Liver (tissue), 8 donors: ENCODE measurements at regions not wholly inside any gene's neighbourhood (a gene's known extent, or its start where the extent isn't known, plus 50 kb on each side); places are given as distances from the start of the nearest gene placed in this dataset.

Source experiments
- DNase-seq: peaks from one replicate; pipeline ENCODE4 v3.0.0-alpha.2; 2017; ENCODE audit warnings: low spot score
- H3K27ac ChIP-seq, 2 donors: one replicate each; pipeline ENCODE4 v1.7.0; 2013; ENCODE audit warnings: inconsistent platforms in 2 of 2, low read length in 2 of 2, control low read depth in 1 of 2, low read depth in 1 of 2, mild to moderate bottlenecking in 1 of 2
- H3K27me3 ChIP-seq, 4 donors: one replicate each; pipeline versions ENCODE4 v1.6.1 to v1.7.0; 2013; ENCODE audit warnings: low read length in 3 of 4, inconsistent platforms in 1 of 4, mild to moderate bottlenecking in 1 of 4, moderate library complexity in 1 of 4; ENCODE audit not compliant: control insufficient read depth in 4 of 4, insufficient read depth in 4 of 4
- H3K36me3 ChIP-seq, 4 donors: one replicate each; pipeline versions ENCODE4 v1.6.1 to v1.7.0; 2013; ENCODE audit warnings: low read length in 3 of 4, mild to moderate bottlenecking in 3 of 4, low read depth in 1 of 4, moderate library complexity in 1 of 4; ENCODE audit not compliant: control insufficient read depth in 4 of 4, insufficient read depth in 3 of 4
- H3K4me1 ChIP-seq, 4 donors: one replicate each; pipeline versions ENCODE4 v1.6.1 to v1.7.0; 2013; ENCODE audit warnings: low read length in 3 of 4, mild to moderate bottlenecking in 3 of 4, moderate library complexity in 1 of 4; ENCODE audit not compliant: control insufficient read depth in 4 of 4, insufficient read depth in 4 of 4
- H3K4me3 ChIP-seq, 3 donors: one replicate each; pipeline versions ENCODE4 v1.6.1 to v1.7.0; 2013; ENCODE audit warnings: low read length in 3 of 3, control low read depth in 1 of 3, low read depth in 1 of 3, mild to moderate bottlenecking in 1 of 3
- H3K9ac ChIP-seq, 2 donors: one replicate each; pipeline ENCODE4 v1.7.0; 2013; ENCODE audit warnings: low read length in 2 of 2, mild to moderate bottlenecking in 2 of 2, moderate library complexity in 2 of 2, control low read depth in 1 of 2, low read depth in 1 of 2
- H3K9me3 ChIP-seq, 4 donors: one replicate each; pipeline versions ENCODE4 v1.6.1 to v1.7.0; 2013; ENCODE audit warnings: low read length in 3 of 4; ENCODE audit not compliant: control insufficient read depth in 4 of 4
- EGR1 ChIP-seq, 2 donors: IDR thresholded peaks; 2 replicates each; pipeline ENCODE4 v1.6.1; 2016 to 2018; ENCODE audit warnings: antibody characterized with exemption in 2 of 2, low read depth in 2 of 2
- HNF4A ChIP-seq, 2 donors: conservative IDR thresholded peaks; 2 replicates each; pipeline ENCODE4 v1.6.1; 2016; ENCODE audit warnings: antibody characterized with exemption in 2 of 2, mild to moderate bottlenecking in 2 of 2
- HNF4G ChIP-seq: IDR thresholded peaks from 2 replicates; pipeline ENCODE4 v1.6.1; 2016; ENCODE audit warnings: antibody characterized with exemption
- NR2F2 ChIP-seq: IDR thresholded peaks from 2 replicates; pipeline ENCODE4 v1.6.1; 2016; ENCODE audit warnings: antibody characterized with exemption
- RXRA ChIP-seq, 2 donors: IDR thresholded peaks; 2 replicates each; pipeline ENCODE4 v1.6.1; 2017 to 2018; ENCODE audit warnings: antibody characterized with exemption in 2 of 2, mild to moderate bottlenecking in 1 of 2
- SP1 ChIP-seq: IDR thresholded peaks from 2 replicates; pipeline ENCODE4 v1.6.1; 2018; ENCODE audit warnings: antibody characterized with exemption, mild to moderate bottlenecking
- TAF1 ChIP-seq: conservative IDR thresholded peaks from 2 replicates; pipeline ENCODE4 v1.6.1; 2016; ENCODE audit warnings: antibody characterized with exemption, mild to moderate bottlenecking
- YY1 ChIP-seq: IDR thresholded peaks from 2 replicates; pipeline ENCODE4 v1.6.1; 2016; ENCODE audit warnings: antibody characterized with exemption, mild to moderate bottlenecking
- WGBS: extraction: QIAGEN DNeasy Blood & Tissue Kit; methylation state at CpG from one replicate; pipeline ENCODE4 v1.1.7; 2013; 5-methylcytosine and 5-hydroxymethylcytosine counted together
- TF ChIP-seq, protein P1 (sequence below): IDR thresholded peaks from 2 replicates; pipeline ENCODE4 v1.6.1; 2016; ENCODE audit warnings: antibody characterized with exemption, mild to moderate bottlenecking
- TF ChIP-seq, protein P2 (sequence below): IDR thresholded peaks from 2 replicates; pipeline ENCODE4 v1.6.1; 2016; ENCODE audit warnings: antibody characterized with exemption
- TF ChIP-seq, protein P3 (sequence below): IDR thresholded peaks from 2 replicates; pipeline ENCODE4 v1.6.1; 2016; ENCODE audit warnings: antibody characterized with exemption
- TF ChIP-seq, protein P4 (sequence below): fragments of 150-350 bp; IDR thresholded peaks from 2 replicates; pipeline ENCODE4 v1.5.1; 2017; ENCODE audit warnings: improper control_type of control experiment, low read depth, low read length; ENCODE audit not compliant: missing input control
- TF ChIP-seq, protein P5 (sequence below): IDR thresholded peaks from 2 replicates; pipeline ENCODE4 v1.6.1; 2016; ENCODE audit warnings: antibody characterized with exemption
- donor health status: healthy.
- donor health status: healthy.
- donor health status: healthy.
- donor health status: healthy.
- donor health status: healthy.

DNA sequence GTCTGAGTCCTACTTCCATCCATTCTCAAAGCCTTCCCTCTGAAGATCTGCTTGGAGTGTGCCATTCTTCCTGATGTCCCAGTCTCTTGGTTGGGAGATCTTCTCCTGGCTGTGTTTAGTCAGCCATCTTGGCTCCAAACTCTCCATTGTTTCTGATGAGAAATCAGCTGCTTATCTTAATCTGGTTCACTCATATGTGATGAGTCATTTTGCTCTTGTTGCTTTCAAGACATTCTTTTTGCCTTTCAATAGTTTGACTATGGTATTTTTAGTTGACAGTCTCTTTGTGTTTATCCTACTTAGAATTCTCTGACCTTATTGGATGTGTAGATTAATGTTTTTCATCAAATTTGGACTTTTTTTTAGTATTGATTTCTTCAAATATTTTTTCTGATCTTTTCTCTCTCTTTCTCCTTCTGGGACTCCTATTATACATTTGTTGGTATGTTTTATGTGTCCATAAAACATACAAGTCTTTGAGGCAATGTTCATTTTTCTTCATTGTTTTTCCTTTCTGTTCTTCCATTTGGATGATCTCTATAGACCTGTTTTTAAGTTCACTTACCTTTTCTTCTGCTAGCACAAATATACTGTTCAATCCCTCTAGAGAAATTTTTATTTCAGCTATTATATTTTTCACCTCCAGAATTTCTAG, 77.2 kb upstream of the CLPB start:
- no peak for DNase-seq
- no peak overlapping the region for H3K4me3 ChIP-seq
- TF ChIP-seq, protein P1, sequence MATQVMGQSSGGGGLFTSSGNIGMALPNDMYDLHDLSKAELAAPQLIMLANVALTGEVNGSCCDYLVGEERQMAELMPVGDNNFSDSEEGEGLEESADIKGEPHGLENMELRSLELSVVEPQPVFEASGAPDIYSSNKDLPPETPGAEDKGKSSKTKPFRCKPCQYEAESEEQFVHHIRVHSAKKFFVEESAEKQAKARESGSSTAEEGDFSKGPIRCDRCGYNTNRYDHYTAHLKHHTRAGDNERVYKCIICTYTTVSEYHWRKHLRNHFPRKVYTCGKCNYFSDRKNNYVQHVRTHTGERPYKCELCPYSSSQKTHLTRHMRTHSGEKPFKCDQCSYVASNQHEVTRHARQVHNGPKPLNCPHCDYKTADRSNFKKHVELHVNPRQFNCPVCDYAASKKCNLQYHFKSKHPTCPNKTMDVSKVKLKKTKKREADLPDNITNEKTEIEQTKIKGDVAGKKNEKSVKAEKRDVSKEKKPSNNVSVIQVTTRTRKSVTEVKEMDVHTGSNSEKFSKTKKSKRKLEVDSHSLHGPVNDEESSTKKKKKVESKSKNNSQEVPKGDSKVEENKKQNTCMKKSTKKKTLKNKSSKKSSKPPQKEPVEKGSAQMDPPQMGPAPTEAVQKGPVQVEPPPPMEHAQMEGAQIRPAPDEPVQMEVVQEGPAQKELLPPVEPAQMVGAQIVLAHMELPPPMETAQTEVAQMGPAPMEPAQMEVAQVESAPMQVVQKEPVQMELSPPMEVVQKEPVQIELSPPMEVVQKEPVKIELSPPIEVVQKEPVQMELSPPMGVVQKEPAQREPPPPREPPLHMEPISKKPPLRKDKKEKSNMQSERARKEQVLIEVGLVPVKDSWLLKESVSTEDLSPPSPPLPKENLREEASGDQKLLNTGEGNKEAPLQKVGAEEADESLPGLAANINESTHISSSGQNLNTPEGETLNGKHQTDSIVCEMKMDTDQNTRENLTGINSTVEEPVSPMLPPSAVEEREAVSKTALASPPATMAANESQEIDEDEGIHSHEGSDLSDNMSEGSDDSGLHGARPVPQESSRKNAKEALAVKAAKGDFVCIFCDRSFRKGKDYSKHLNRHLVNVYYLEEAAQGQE: no peak
- no peak for TF ChIP-seq RXRA (IDR thresholded peaks at IDR 0.05)
- TF ChIP-seq HNF4G: no peak
- TF ChIP-seq, protein P2, sequence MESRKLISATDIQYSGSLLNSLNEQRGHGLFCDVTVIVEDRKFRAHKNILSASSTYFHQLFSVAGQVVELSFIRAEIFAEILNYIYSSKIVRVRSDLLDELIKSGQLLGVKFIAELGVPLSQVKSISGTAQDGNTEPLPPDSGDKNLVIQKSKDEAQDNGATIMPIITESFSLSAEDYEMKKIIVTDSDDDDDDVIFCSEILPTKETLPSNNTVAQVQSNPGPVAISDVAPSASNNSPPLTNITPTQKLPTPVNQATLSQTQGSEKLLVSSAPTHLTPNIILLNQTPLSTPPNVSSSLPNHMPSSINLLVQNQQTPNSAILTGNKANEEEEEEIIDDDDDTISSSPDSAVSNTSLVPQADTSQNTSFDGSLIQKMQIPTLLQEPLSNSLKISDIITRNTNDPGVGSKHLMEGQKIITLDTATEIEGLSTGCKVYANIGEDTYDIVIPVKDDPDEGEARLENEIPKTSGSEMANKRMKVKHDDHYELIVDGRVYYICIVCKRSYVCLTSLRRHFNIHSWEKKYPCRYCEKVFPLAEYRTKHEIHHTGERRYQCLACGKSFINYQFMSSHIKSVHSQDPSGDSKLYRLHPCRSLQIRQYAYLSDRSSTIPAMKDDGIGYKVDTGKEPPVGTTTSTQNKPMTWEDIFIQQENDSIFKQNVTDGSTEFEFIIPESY: no peak
- TF ChIP-seq HNF4A (conservative IDR thresholded peaks at IDR 0.05): no peak
- TF ChIP-seq, protein P3, sequence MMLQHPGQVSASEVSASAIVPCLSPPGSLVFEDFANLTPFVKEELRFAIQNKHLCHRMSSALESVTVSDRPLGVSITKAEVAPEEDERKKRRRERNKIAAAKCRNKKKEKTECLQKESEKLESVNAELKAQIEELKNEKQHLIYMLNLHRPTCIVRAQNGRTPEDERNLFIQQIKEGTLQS: no peak
- TF ChIP-seq, protein P4, sequence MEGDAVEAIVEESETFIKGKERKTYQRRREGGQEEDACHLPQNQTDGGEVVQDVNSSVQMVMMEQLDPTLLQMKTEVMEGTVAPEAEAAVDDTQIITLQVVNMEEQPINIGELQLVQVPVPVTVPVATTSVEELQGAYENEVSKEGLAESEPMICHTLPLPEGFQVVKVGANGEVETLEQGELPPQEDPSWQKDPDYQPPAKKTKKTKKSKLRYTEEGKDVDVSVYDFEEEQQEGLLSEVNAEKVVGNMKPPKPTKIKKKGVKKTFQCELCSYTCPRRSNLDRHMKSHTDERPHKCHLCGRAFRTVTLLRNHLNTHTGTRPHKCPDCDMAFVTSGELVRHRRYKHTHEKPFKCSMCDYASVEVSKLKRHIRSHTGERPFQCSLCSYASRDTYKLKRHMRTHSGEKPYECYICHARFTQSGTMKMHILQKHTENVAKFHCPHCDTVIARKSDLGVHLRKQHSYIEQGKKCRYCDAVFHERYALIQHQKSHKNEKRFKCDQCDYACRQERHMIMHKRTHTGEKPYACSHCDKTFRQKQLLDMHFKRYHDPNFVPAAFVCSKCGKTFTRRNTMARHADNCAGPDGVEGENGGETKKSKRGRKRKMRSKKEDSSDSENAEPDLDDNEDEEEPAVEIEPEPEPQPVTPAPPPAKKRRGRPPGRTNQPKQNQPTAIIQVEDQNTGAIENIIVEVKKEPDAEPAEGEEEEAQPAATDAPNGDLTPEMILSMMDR: no peak
- no peak for TF ChIP-seq SP1
- no peak for TF ChIP-seq YY1
- H3K4me1 ChIP-seq: no peaks in the 10 kb centered on the region
- no peak overlapping the region for H3K27ac ChIP-seq
- H3K36me3 ChIP-seq: no peaks in the 10 kb centered on the region
- no peaks in the 10 kb centered on the region for H3K27me3 ChIP-seq
- peaks cover 8 to 12% (median 9%) of the 10 kb centered on the region in 4 donors for H3K9me3 ChIP-seq
- no peak overlapping the region for H3K9ac ChIP-seq

DNA sequence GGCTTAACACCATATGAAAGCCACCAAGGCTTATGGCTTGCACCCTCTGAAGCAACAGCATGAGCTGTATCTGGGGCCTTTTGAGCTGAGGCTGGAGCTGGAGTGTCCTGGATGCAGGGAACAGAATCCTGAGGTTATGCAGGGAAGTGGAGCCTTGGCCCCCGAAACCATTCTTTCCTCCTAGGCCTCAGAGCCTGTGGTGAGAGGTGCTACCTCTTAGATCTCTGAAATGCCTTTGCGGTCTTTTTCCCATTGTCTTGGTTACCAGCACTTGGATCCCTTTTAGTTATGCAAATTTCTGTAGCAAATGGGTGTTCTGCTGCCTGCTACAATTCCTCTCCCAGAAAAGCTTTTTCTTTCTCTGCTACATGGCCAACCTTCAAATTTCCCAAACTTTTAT, 72.7 kb upstream of the CLPB start:
- Histone ChIP-seq H3K27ac (no peak overlapping the region), H3K4me3 (no peak overlapping the region), H3K9me3 (peaks cover 7 to 9% (median 8%) of the 10 kb centered on the region in 4 donors), H3K4me1 (no peaks in the 10 kb centered on the region), H3K9ac (no peak overlapping the region), H3K36me3 (no peaks in the 10 kb centered on the region), H3K27me3 (no peaks in the 10 kb centered on the region)
- 95% methylated on average over 2 of the region's 2 CpGs for WGBS
- DNase-seq: no peak
- TF ChIP-seq, protein P1: no peak
- TF ChIP-seq TAF1 (no peak), RXRA (IDR thresholded peaks at IDR 0.05) (no peak), EGR1 (IDR thresholded peaks at IDR 0.05; ENCODE audit: low read depth in 2 of 2) (no peak), NR2F2 (no peak)
- TF ChIP-seq, protein P3: no peak
- TF ChIP-seq, protein P5, sequence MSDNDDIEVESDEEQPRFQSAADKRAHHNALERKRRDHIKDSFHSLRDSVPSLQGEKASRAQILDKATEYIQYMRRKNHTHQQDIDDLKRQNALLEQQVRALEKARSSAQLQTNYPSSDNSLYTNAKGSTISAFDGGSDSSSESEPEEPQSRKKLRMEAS: no peak
- TF ChIP-seq, protein P2: no peak
- TF ChIP-seq, protein P4: no peak
